ENCODE measurements at regions not wholly inside any gene's neighbourhood (a gene's known extent, or its start where the extent isn't known, plus 50 kb on each side); places are given as distances from the start of the nearest gene placed in this dataset.
"Not testable (repeated sequence)": the region's sequence is repeated elsewhere in the genome, so short reads cannot be mapped to it uniquely, and the experiment has no call there.

DNA sequence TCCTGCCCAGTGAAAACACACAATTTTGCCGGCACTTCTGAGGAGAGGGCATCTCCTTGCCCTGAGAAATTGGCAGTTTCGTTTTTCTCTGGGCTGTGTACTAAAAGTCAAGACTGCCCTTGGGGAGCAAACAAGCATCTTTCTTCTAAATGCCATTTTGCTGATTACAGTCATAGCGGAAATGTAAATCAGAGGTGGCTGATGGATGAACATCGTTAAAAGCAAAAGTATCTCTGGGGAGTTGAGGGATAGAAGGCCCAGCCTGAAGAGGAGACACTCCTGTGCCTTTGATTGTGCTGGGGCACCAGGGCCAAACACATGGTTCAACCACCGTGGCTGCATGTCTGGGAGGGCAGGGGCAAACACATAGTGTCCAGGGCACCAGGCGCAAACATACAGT, 49.8 kb downstream of the ABCC12 start:
- DNase-seq, result no peak

DNA sequence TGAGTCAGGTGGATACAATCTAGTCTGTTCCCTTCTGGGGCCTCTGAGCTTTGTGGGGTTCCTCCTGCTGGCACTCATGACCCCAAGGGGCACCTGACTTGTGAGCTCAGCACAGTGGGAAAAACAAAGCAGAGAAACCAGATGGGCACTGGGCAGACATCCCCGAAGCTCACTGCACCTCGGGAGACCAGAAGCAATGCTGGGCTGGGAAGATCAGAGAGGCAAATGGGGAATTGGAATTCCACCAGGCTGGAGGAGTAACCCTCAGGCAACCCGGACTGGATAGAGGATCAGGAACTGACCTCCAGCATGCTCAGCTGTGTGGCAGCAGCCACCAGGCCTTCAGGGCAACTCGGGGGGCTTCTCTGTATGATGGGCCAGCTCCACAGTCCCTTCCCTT, 50.3 kb downstream of the ABCC12 start:
- DNase-seq, result no peak

DNA sequence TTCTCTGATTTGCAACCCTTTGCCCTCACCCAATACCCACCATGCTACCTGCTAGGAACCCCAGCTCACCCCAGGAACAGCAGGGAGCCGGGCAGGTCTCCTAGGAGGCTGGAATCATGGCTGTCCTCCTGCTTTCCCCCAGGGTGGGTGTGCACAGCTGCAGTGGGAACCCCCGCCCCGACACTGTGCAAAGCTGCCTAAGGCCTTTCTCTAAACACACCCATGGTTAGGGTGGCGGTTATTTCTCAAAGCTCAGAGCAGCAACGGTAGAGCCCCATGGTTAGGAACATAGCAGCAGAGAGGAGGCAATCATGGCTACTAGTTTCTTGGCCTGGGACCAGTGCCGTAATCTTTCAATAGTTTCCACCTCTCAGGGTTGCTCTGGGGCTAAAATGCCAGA, 52.2 kb downstream of the ABCC12 start:
- no peak for DNase-seq

DNA sequence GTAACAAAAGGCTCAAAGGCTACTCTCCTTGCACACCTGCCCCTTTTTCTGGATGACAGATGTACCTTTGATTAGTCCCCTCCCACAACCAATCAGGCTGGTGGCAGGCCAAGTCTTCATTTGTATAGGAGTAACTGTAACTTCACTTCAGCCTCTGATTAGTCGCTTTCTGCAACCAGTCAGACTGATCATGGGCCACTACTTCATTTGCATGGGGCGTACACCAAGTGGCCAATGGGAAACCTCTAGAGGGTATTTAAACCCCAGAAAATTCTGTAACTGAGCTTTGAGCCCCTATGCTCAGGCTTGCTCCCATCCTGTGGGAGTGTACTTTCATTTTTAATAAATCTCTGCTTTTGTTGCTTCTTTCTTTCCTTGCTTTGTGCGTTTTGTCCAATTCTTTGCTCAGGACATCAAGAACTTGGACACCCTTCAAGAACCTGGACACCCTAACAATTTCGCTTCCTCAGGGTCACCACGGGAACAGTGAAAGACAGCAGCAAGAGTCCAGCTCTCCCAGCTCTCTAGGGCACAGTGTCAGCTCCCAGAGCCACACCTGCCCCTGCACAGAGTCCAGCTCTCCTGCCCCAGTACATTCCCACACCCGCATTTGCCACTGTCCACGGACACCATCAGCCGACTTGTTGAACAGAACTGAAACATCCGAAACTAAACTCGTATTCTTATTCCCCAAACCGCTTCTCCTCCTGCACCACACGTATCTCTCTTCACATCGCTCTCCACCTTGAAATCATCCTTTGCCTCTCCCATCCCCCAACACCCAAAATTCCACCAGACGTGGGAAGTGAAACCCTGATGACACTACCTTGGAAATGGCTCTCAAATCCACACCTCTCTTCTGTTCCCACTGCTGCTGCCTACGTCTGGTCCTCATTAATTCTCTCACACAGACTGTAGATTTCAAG, 53.4 kb downstream of the ABCC12 start:
- DNase-seq, result no peak

DNA sequence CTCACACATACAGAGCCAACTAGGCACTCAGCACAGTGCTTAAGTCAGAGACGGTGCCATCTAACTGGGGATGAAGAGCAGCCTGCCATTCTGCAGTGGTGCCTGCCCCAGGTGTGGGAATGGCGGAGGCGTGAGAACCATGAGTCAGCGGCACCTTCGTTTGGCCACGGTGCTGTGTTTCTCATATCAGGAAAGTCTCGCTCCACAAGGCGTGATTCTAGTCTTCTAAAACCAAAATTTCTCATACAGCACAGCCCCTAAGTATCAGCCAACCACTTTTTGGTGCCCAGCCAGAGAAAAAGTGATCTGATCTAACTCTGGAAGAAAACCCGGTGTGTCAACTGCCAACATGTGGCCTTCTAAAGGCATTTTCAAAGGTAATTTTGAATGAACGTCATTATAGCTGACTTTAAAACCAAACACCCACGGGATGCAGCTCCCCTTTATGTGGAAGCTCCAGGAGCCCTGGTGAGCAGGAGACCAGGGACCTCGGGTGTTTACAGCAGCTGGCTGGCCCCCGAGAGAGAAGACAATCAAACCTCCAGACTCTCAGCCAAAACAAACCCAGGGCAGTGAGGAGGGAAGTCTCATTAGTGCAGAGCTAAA, 54.6 kb downstream of the ABCC12 start:
- DNase-seq, result no peak

DNA sequence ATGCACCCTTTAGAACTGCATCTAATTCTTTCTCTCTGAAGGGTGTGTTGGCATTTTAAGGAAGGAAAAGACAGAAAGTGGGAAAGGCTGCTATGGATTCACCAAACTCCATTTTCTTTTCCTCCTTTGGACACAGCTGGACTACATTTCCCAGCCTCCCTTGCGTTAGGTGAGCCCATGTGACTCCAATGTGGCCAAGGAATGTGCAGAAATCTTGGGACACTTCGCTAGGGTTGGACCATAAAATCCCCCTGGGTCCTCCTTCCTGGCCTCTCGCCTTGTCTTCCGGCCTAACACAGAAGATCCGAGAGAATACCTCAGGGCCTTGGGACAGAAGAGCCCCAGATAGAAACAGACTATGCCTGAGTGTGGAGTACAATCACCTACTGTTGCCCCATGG, 56.3 kb downstream of the ABCC12 start:
- DNase-seq, result no peak

DNA sequence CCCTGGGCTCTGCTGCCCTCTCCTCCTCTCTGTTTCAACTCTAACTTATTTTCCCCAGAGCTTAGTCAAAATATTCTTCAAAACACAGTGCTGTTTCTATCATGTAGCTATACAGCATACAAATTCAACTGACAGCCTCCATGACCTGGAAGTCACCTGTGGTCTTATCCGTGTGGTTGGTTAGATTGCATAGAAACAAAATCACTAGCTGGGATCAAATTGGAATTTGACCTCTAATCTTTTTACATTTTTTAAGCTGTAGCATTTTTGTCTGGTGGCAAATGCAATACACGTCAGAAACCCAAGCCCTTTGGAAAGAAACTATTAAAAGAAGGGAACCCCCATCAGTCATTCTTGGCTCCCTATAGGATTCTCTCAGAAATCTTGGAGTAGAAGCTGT, 57.3 kb downstream of the ABCC12 start:
- DNase-seq, result no peak

DNA sequence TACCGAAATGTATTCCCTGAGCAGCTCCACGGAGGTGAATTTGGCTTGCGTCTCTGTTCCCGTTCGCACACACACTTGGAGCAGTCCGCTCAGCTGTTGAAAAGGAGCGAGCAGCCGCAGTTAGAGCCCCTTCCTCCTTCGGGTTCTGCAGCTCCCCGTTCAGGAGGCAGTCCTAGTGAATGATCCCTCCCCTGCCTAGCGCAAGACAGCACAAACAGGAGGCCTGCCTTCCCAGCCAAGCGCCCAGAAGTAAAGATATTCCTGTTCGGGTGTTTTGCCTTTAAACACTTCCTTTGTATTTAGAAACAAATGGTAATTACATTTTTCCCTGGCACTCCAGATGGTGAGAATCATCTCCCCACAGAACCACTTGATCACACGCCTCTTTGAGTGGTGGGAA, 64.7 kb downstream of the ABCC12 start:
- DNase-seq, result no peak

DNA sequence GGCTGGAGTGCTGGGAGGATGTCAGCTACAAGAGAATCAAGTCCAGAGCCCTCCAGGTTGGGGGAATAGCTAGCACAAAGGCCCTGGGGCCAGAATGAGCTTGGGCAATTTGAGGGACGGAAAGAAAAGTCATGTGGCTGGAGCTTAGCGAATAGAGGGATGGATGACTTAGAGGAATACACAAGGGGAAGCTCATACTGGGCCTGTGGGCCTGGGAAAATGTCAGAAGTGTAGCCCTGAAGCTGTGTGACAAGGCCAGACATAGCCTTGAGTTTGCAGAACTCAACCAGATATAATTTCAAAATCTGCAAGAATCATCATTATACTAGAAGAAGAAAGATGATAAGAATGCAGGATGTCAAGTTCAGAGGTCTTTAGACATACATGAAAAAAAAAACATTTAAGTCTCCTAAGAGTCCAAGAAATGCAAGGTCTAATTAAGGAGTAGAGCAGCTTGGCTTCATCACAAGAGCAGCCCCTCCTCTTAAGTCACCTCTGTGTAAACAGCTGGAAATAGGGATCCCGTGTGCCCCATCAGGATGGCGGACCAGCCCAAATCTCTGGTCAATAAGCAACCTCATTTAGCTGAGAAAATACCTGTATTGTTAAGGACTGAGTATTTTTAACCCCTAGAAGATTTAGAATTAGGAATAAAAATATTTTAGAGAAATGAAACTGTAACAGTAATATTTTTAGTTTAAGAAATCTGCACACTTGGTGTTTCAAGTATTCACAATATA, 66.6 kb downstream of the ABCC12 start:
- DNase-seq, result no peak

DNA sequence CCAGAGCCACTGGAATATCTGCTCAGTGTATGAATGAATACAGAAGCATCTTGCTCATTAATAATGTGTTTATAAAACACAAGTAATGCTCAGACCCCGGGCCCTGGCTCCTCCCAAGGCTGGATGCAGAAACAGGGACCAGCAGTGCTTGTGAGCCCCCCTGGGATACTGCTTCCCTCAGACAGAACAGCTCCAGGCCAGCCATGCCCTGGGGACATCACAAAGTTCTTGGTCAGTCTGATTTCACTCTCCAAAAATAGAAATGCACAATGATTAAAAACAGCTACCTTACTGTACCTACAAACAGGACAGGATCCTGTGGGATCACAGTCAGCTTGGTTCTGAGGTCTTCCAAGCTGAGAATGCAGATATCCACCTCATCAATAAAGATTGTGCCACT, 68.2 kb downstream of the ABCC12 start:
- DNase-seq, result no peak

DNA sequence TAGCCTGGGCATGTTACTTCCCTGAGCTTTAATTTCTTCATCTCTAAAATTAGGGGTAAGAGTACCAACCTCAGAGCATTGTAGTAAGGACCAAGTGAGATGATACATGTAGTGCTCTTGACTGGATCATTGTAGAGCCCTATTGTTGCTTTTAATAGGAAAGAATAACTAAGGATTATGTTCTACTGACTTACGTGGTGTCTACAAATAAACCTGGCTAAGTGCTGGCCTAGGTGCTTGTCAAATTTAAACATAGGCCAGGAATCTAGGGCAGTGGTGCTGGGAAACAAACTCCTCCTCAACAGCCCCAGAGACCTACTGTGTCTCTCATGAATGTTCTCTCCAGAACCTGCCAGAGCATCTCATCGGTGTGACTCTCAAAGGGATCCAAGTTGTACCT, 69.4 kb downstream of the ABCC12 start:
- no peak for DNase-seq

DNA sequence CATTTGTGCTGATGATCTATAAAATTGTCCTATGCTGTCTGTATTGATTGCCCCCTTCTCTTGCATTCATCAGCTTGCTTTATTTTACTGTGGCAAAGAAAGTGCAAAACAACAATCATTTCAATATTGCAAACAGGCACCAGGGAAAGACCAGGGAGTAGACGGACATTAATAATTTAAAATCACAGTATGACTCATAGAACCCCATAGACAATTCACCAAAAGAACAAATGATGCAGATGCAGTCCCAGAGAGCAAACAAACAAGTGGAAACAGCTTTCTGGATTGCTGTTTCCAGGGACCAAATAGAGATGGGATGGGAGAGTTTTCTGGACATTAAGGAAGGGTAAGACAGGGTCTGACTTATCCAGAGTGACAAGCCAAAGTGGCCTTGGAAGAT, 70.1 kb downstream of the ABCC12 start:
- no peak for DNase-seq

DNA sequence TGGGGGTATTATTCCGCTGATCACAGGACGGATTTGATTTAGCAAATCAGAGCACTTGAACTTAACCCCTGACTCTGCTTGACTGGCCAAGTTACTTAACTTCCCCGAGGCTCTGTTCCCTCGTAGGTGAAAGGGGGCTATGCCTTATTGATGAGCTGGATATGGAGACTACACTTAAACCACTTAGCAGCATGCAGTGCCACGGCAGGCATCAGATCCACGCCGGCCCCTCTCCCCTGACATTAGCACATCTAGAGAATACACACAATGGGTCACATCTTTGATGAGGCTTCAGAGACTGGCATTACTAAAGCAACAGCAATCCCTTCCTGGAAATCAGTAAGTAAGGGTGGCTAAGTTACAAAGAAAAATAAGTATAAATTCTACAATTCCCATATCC, 71.0 kb downstream of the ABCC12 start:
- DNase-seq, result no peak

DNA sequence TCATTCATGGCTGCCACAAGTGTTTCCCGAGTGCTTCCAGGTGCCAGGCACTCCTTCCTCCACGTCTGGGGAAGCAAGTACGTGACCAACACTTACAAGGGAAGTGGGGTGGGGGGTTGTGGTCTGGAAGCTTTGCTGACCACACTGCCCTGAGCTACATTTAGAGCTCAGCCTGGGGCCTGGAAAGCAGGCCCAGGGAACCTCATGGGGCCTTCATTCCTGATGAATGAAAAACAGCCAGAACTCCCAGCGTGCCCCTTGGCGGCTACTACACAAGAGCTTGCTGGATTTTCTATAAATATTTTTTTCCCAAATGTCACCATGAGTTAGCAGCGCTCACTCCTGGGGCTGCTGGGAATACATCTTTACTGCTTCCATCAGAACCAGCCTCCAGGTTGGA, 73.3 kb downstream of the ABCC12 start:
- DNase-seq, result peak in 1 of 2 experiments; percentile 6

DNA sequence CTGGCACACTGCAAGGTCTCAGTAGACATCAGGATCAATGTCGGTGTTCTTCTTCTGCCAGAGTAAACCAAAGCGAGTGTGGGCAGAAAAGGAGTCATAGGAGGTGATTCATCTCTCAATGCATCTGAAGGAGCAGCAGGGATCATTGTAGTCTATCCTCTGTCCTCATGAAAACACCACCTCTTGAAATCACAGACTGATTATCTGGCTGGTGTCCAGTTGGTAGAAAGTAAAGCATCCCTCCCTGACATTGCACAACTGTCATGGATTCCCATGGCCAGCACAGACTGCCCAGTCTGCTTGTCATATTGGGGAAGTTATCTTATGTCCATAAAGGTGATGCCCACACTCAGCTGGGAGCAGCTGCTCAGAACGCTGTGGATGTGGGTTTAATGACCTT, 74.1 kb downstream of the ABCC12 start:
- DNase-seq, result no peak

DNA sequence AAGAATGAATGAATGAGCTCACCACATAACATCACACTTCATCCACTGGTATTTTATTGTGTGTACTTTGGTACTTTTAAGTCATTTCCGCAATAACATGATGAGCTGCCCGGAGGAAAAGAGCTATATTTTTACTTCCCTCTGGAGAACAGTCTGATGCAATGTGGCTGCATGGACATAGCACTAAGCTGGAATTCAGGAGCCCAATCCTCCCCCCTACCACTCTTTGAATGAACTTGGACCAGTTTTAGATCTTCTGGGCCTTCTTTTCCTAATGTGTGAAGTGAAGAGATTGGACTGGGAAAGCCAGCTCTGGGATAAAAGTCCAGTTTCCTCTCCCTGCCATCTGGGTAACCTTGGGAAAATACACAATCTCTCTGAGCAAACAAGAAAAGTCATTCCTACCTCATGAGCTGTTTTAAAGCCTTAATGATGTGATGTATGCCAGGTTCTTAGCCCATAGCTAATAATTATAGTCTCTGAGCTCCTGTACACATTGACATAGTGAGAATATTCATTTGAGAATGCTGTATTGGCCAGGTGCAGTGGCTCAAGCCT, 79.3 kb downstream of the ABCC12 start:
- no peak for DNase-seq

DNA sequence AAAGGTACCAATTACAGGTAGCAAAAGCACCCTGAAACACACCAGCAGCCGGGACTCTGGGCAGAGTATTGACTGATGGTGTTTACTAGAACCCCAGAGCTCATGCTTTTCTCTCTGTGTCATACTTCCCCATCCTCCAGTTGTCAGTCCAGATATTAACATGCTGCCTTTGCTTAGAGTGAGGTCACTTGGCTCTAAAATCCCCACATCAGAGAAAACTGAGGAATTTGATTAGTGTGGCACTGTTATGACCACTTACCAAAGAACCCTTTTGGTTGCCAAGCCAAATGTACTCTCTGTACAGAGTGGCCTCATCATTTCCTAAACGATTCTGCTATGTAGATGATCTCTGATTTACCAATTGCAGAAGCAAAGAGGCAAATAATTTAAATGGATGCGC, 80.4 kb downstream of the ABCC12 start:
- no peak for DNase-seq

DNA sequence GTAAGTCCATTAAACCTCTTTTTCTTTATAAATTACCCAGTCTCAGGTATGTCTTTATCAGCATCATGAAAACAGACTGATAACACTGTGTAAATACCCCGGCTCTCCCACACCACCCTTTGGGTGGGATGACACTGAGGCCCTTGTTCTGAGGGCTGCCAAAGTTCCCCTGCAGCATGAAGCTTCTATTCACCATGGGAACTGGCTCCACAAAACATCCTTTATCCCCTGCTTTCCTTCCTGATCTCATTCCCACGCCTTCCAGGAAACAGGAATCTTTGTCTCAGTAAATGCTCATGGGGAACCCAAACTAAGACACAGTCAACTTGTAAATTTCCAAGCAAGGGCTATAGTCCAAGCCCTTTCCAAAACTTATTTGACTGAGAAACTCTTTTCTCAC, 88.4 kb downstream of the ABCC12 start:
- DNase-seq, result no peak

DNA sequence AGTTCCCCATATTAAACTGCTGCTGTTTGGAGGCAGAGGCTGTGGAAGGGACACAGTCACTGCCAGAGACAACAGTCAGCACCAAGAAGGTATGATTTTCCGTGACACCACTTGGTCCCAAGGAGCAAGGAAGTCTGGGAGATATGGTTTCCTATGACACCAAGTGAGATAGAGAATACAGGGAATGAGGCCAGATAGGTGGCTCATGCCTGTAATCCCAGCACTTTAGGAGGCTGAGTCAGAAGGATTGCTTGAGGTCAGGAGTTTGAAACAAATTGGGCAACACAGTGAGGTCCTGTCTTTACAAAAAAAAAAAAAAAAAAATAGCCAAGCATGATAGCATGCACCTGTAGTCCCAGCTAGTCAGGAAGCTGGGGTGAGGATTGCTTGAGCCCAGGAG, 90.8 kb downstream of the ABCC12 start:
- DNase-seq, result no peak

DNA sequence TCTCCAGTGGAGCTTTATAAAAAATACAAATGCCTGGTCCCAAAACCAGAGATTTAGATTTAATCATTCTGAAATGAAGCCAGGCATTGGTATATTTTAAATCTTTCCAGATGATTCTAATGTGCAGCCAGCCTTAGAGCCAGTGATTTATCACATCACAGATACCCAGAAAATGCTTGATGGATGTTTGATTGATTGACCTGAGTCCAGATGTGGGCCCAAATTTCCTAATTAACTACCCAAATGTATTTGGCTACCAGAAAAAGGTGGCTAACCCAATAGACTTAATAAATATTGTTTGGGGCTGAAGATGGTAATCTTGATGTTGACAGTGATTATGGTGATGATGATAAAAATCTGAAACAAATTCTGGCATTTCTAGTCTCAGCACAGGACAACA, 93.1 kb downstream of the ABCC12 start:
- DNase-seq, result no peak

DNA sequence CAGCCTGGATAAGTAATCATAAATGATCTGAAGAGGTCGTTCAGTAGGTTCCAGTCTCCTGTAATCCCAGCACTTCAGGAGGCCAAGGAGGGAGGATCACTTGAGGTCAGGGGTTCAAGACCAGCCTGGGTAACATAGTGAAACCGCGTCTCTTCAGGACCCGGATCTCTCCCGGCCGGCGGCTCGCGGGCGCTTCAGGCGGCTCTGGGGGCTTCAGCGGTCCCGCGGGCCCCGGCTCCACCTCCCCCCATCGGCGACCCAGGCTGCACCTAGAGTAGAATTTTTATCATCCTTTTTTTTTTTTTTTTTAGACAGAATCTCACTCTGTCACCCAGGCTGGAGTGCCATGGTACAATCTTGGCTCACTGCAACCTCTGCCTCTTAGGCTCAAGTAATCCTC, 95.9 kb downstream of the ABCC12 start:
- DNase-seq, result no peak

DNA sequence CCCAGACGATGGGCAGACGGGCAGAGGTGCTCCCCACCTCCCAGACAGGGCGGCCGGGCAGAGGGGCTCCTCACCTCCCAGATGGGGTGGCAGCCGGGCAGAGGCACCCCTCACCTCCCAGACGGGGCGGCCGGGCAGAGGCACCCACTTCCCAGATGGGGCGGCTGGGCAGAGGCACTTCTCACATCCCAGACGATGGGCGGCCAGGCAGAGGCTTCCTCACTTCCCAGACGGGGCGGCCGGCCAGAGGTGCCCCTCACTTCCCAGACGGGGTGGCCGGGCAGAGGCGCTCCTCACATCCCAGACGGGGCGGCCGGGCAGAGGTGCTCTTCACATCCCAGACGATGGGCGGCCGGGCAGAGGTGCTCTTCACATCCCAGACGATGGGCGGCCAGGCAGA, 96.6 kb downstream of the ABCC12 start:
- DNase-seq, result not testable (repeated sequence)

DNA sequence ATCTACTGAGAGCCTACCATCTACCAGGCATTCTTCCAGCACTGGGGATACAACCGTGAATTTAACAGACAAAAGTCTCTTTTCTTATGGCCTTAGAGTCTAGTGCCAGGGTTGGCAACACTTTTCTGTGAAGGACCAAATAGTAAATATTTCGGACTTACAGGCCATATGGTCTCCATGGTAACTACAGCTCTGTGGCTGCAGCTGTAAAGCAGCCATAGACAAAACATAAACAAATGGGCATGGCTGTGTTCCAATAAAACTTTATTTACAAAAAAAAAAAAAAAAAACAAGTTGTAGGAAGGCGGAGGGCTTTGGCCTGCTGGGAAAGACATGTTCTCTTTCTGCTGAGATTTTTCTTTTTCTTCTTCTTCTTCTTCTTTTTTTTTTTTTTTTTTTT, 98.7 kb downstream of the ABCC12 start:
- DNase-seq, result no peak
